GM23338 (cell line): ENCODE measurements at regions not wholly inside any gene's neighbourhood (a gene's known extent, or its start where the extent isn't known, plus 50 kb on each side); places are given as distances from the start of the nearest gene placed in this dataset.

ENCODE experiments used
- ATAC-seq: fragments of 200-7000 bp; cut with Tn5 transposase; 3 replicates; pipeline ENCODE4 v1.9.1; 2020
- DNase-seq: peaks from one replicate; pipeline ENCODE4 v3.0.0-alpha.2; 2015; ENCODE audit warnings: low spot score
- H2AFZ ChIP-seq: fragments of 200-600 bp; sonication (generic); 2 replicates; pipeline ENCODE4 v1.8.0; 2016; ENCODE audit warnings: antibody characterized with exemption, mild to moderate bottlenecking, moderate library complexity
- H3F3A ChIP-seq: fragments of 200-600 bp; sonication (generic); replicated peaks from 2 replicates; pipeline ENCODE4 v1.8.0; 2017; ENCODE audit warnings: antibody characterized with exemption, mixed run types, low read depth
- H3K27ac ChIP-seq: fragments of 200-600 bp; sonication (generic); 2 replicates; pipeline ENCODE4 v1.6.1; 2016; ENCODE audit warnings: low read depth
- H3K27me3 ChIP-seq: fragments of 200-600 bp; sonication (generic); 2 replicates; pipeline ENCODE4 v1.8.0; 2016; ENCODE audit warnings: mild to moderate bottlenecking, mixed run types, moderate library complexity; ENCODE audit not compliant: insufficient read depth
- H3K36me3 ChIP-seq: fragments of 200-600 bp; sonication (generic); 2 replicates; pipeline ENCODE4 v1.8.0; 2016; ENCODE audit warnings: mild to moderate bottlenecking; ENCODE audit not compliant: insufficient read depth
- H3K4me1 ChIP-seq: fragments of 200-600 bp; sonication (generic); 2 replicates; pipeline ENCODE4 v1.8.0; 2016; ENCODE audit warnings: mild to moderate bottlenecking, moderate library complexity; ENCODE audit not compliant: insufficient read depth
- H3K4me2 ChIP-seq: fragments of 200-600 bp; sonication (generic); 2 replicates; pipeline ENCODE4 v1.7.1; 2017; ENCODE audit warnings: mixed run types
- H3K4me3 ChIP-seq: fragments of 200-600 bp; sonication (generic); 2 replicates; pipeline ENCODE4 v1.6.1; 2016; ENCODE audit warnings: mixed run types
- H3K79me2 ChIP-seq: fragments of 200-600 bp; sonication (generic); replicated peaks from 2 replicates; pipeline ENCODE4 v1.8.0; 2017; ENCODE audit warnings: mild to moderate bottlenecking; ENCODE audit not compliant: insufficient read depth
- H3K9me2 ChIP-seq: fragments of 200-600 bp; sonication (generic); 2 replicates; pipeline ENCODE4 v1.8.0; 2017; ENCODE audit not compliant: insufficient read depth
- H4K20me1 ChIP-seq: fragments of 200-600 bp; sonication (generic); replicated peaks from 2 replicates; pipeline ENCODE4 v1.8.0; 2017; ENCODE audit warnings: mild to moderate bottlenecking; ENCODE audit not compliant: insufficient read depth
- H3K27ac Mint-ChIP-seq: 2 replicates; pipeline ENCODE4 v1.8.0; 2020; ENCODE audit warnings: inconsistent platforms, mild to moderate bottlenecking, moderate library complexity, mixed read lengths
- H3K27me3 Mint-ChIP-seq: 3 replicates; pipeline ENCODE4 v1.8.0; 2022; ENCODE audit warnings: low read depth, mild to moderate bottlenecking, moderate library complexity, mixed read lengths, inconsistent platforms; ENCODE audit not compliant: insufficient read depth, poor library complexity
- H3K36me3 Mint-ChIP-seq: 3 replicates; pipeline ENCODE4 v1.8.0; 2021; ENCODE audit warnings: low read depth, mild to moderate bottlenecking, inconsistent platforms, moderate library complexity, mixed read lengths
- H3K4me1 Mint-ChIP-seq: 3 replicates; pipeline ENCODE4 v1.8.0; 2020; ENCODE audit warnings: mild to moderate bottlenecking, inconsistent platforms, mixed read lengths
- H3K4me3 Mint-ChIP-seq: 3 replicates; pipeline ENCODE4 v1.8.0; 2021; ENCODE audit warnings: moderate library complexity, mild to moderate bottlenecking, inconsistent platforms, mixed read lengths
- H3K9me3 Mint-ChIP-seq: 3 replicates; pipeline ENCODE4 v1.8.0; 2020; ENCODE audit warnings: moderate library complexity, mild to moderate bottlenecking, inconsistent platforms, mixed read lengths
- CREB1 ChIP-seq: fragments of 250-450 bp; sonication (Bioruptor Pico); IDR thresholded peaks from 2 replicates; pipeline ENCODE4 v1.5.0; 2020; ENCODE audit warnings: low read depth, mild to moderate bottlenecking, moderate library complexity
- CTCF ChIP-seq, 2 experiments: fragments of 200-600 bp in 1 of 2; sonication (generic) in 1 of 2; conservative IDR thresholded peaks; 2 replicates each; pipeline versions ENCODE4 v1.5.1 to v1.6.1; 2016 to 2017; ENCODE audit warnings: antibody characterized with exemption in 2 of 2, low read depth in 2 of 2, mild to moderate bottlenecking in 2 of 2, moderate library complexity in 1 of 2
- EZH2 ChIP-seq: fragments of 200-600 bp; sonication (generic); IDR thresholded peaks from one replicate; pipeline ENCODE4 v1.8.0; 2017; ENCODE audit warnings: antibody characterized with exemption, mild to moderate bottlenecking, low read depth; ENCODE audit not compliant: unreplicated experiment
- EZH2phosphoT487 ChIP-seq: fragments of 200-600 bp; sonication (generic); IDR thresholded peaks from one replicate; pipeline ENCODE4 v1.8.1; 2018; ENCODE audit warnings: antibody characterized with exemption; ENCODE audit not compliant: unreplicated experiment
- JUNB ChIP-seq: IDR thresholded peaks from one replicate; pipeline ENCODE4 v1.6.1; 2016; ENCODE audit warnings: antibody characterized with exemption; ENCODE audit not compliant: unreplicated experiment
- NANOG ChIP-seq: IDR thresholded peaks from 2 replicates; pipeline ENCODE4 v1.6.1; 2016; ENCODE audit warnings: antibody characterized with exemption, borderline replicate concordance
- POLR2AphosphoS5 ChIP-seq: IDR thresholded peaks from 2 replicates; pipeline ENCODE4 v1.6.1; 2016; ENCODE audit warnings: antibody characterized with exemption, low read depth
- REST ChIP-seq: IDR thresholded peaks from one replicate; pipeline ENCODE4 v1.6.1; 2018; ENCODE audit warnings: antibody characterized with exemption; ENCODE audit not compliant: unreplicated experiment
- STAT1 ChIP-seq: IDR thresholded peaks from one replicate; pipeline ENCODE4 v1.6.1; 2016; ENCODE audit warnings: antibody characterized with exemption; ENCODE audit not compliant: unreplicated experiment
- ZNF114 ChIP-seq: fragments of 250-450 bp; sonication (Bioruptor Pico); IDR thresholded peaks from 2 replicates; pipeline ENCODE4 v1.5.0; 2020; ENCODE audit warnings: mild to moderate bottlenecking, moderate library complexity
- ZNF331 ChIP-seq: fragments of 250-450 bp; sonication (Bioruptor Pico); IDR thresholded peaks from 2 replicates; pipeline ENCODE4 v1.5.0; 2020; ENCODE audit warnings: low read depth, mild to moderate bottlenecking, moderate library complexity
- ZNF462 ChIP-seq: fragments of 250-450 bp; sonication (Bioruptor Pico); IDR thresholded peaks from 2 replicates; pipeline ENCODE4 v1.5.0; 2020; ENCODE audit warnings: mild to moderate bottlenecking, moderate library complexity
- TF ChIP-seq, protein P1 (sequence below): IDR thresholded peaks from 2 replicates; pipeline ENCODE4 v1.6.1; 2016; ENCODE audit warnings: antibody characterized with exemption

- no peak overlapping the region for H3K4me3 ChIP-seq
- DNase-seq (no peak), ATAC-seq (no peak)
- peaks cover 10% of the 10 kb centered on the region for H3K4me1 ChIP-seq
- peaks cover 3% of the 10 kb centered on the region for H3K9me3 Mint-ChIP-seq
- H2AFZ ChIP-seq, result no peak overlapping the region
- peaks cover 11% of the 10 kb centered on the region for H3K4me1 Mint-ChIP-seq
- H3K36me3 Mint-ChIP-seq, result no peaks in the 10 kb centered on the region; the same call in 2 of the 3 replicates
- H3K27me3 ChIP-seq, result no peaks in the 10 kb centered on the region
- no peaks in the 10 kb centered on the region for H3K79me2 ChIP-seq
- H3F3A ChIP-seq, result no peaks in the 10 kb centered on the region
- H3K4me2 ChIP-seq, result no peak overlapping the region
- no peak overlapping the region for H3K4me3 Mint-ChIP-seq
- TF ChIP-seq ZNF331 (CRISPR knock-in tag), result no peak
- no peak for TF ChIP-seq CREB1 (CRISPR knock-in tag)
- TF ChIP-seq ZNF114 (CRISPR knock-in tag), result no peak
- no peak for TF ChIP-seq ZNF462 (CRISPR knock-in tag)
- TF ChIP-seq NANOG, result no peak
- TF ChIP-seq, protein P1, sequence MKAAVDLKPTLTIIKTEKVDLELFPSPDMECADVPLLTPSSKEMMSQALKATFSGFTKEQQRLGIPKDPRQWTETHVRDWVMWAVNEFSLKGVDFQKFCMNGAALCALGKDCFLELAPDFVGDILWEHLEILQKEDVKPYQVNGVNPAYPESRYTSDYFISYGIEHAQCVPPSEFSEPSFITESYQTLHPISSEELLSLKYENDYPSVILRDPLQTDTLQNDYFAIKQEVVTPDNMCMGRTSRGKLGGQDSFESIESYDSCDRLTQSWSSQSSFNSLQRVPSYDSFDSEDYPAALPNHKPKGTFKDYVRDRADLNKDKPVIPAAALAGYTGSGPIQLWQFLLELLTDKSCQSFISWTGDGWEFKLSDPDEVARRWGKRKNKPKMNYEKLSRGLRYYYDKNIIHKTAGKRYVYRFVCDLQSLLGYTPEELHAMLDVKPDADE, result no peak
- no peak for TF ChIP-seq EZH2phosphoT487
- no peak for TF ChIP-seq STAT1
- TF ChIP-seq POLR2AphosphoS5, result no peak
- TF ChIP-seq REST, result no peak
- TF ChIP-seq JUNB, result no peak
- TF ChIP-seq CTCF (conservative IDR thresholded peaks at IDR 0.05; ENCODE audit: low read depth in 2 of 2), result no peak
- TF ChIP-seq EZH2, result no peak
- H3K27me3 Mint-ChIP-seq, result no peaks in the 10 kb centered on the region
- H4K20me1 ChIP-seq, result no peaks in the 10 kb centered on the region
- H3K27ac Mint-ChIP-seq, result no peak overlapping the region; the same call in 1 of the 2 replicates
- H3K9me2 ChIP-seq, result no peaks in the 10 kb centered on the region
- no peaks in the 10 kb centered on the region for H3K36me3 ChIP-seq
- no peak overlapping the region for H3K27ac ChIP-seq
Observed at GRCh38 chr9:20016611-20017010, 227.8 kb upstream of the SLC24A2 start.
